GM12878 (cell line): ENCODE measurements at regions not wholly inside any gene's neighbourhood (a gene's known extent, or its start where the extent isn't known, plus 50 kb on each side); places are given as distances from the start of the nearest gene placed in this dataset.

Source experiments
- ATAC-seq: fragments of 200-7000 bp; cut with Tn5 transposase; 3 replicates; pipeline ENCODE4 v1.9.1; 2020; ENCODE audit warnings: mild to moderate bottlenecking, moderate library complexity
- BruUV-seq: library from RNA; stranded (reverse); fragments of 400-500 nt; replicated peaks from 2 replicates; lab custom pipeline; 2021; lab: Mats Ljungman, UMichigan
- CTCF ChIA-PET: fragments of 300-600 bp; sonication (Branson Sonifier 250); formaldehyde crosslinking; extraction: SDS; loops from one replicate; lab custom pipeline; 2021; ENCODE audit warnings: inconsistent platforms; lab: Yijun Ruan, JAX
- POLR2A ChIA-PET: fragments of 350-600 bp; formaldehyde crosslinking; extraction: SDS; loops from one replicate; lab custom pipeline; 2021; ENCODE audit warnings: inconsistent platforms; lab: Charles Lee
- RAD21 ChIA-PET: fragments of 300-600 bp; sonication (Branson Sonifier 250); formaldehyde crosslinking; loops from one replicate; lab custom pipeline; 2023; ENCODE audit warnings: antibody characterized with exemption; ENCODE audit not compliant: unreplicated experiment; lab: Charles Lee
- SMC1A ChIA-PET: fragments of 300-600 bp; sonication (Branson Sonifier 250); formaldehyde crosslinking; loops from one replicate; lab custom pipeline; 2023; ENCODE audit not compliant: unreplicated experiment, uncharacterized antibody; lab: Charles Lee
- DNase-seq: peaks from one replicate; pipeline ENCODE4 v3.0.0-alpha.2; 2011; ENCODE audit warnings: low read depth, low spot score
- FAIRE-seq: peaks from 3 replicates; lab custom pipeline; 2011; peaks lifted over from hg19 to GRCh38; lab: Jason Lieb, UNC
- H2AFZ ChIP-seq: 2 replicates; pipeline ENCODE4 v1.6.0; 2011; ENCODE audit warnings: low read depth, low read length, control low read depth; ENCODE audit not compliant: control insufficient read depth
- H3K27ac ChIP-seq: 2 replicates; pipeline ENCODE4 v1.5.1; 2011; ENCODE audit warnings: control low read depth; ENCODE audit not compliant: control insufficient read depth, insufficient read depth
- H3K27me3 ChIP-seq, 2 experiments: replicated peaks in 1 of 2; 2 replicates each; pipeline versions ENCODE4 v1.6.0 to v1.6.1; 2011; ENCODE audit warnings: low read length in 1 of 2; ENCODE audit not compliant: control insufficient read depth in 2 of 2, insufficient read depth in 2 of 2
- H3K36me3 ChIP-seq, 2 experiments: 2 replicates each; pipeline ENCODE4 v1.5.1; 2011; ENCODE audit warnings: low read length in 1 of 2; ENCODE audit not compliant: control insufficient read depth in 2 of 2, insufficient read depth in 2 of 2
- H3K4me1 ChIP-seq: 2 replicates; pipeline ENCODE4 v1.6.1; 2011; ENCODE audit warnings: mild to moderate bottlenecking, low read length, moderate library complexity, mixed read lengths; ENCODE audit not compliant: control insufficient read depth, insufficient read depth
- H3K4me2 ChIP-seq: 2 replicates; pipeline ENCODE4 v1.6.0; 2011; ENCODE audit warnings: control low read depth; ENCODE audit not compliant: control insufficient read depth, insufficient read depth
- H3K4me3 ChIP-seq: fragments of 200-600 bp; sonication (generic); 2 replicates; pipeline ENCODE4 v1.5.1; 2016
- H3K79me2 ChIP-seq: 2 replicates; pipeline ENCODE4 v1.6.0; 2011; ENCODE audit warnings: low read length; ENCODE audit not compliant: control insufficient read depth, insufficient read depth
- H3K9ac ChIP-seq: 2 replicates; pipeline ENCODE4 v1.8.0; 2011; ENCODE audit warnings: low read length, control low read depth, mixed read lengths; ENCODE audit not compliant: control insufficient read depth, insufficient read depth
- H3K9me3 ChIP-seq: replicated peaks from 3 replicates; pipeline ENCODE4 v1.5.1; 2011; ENCODE audit warnings: mild to moderate bottlenecking, low read length; ENCODE audit not compliant: control insufficient read depth, insufficient read depth
- H4K20me1 ChIP-seq: 2 replicates; pipeline ENCODE4 v1.6.0; 2011; ENCODE audit not compliant: control insufficient read depth, insufficient read depth
- ATF2 ChIP-seq: IDR thresholded peaks from 2 replicates; pipeline ENCODE4 v1.6.1; 2012; ENCODE audit warnings: low read length, inconsistent platforms
- ATF3 ChIP-seq: IDR thresholded peaks from 2 replicates; pipeline ENCODE4 v1.6.1; 2011; ENCODE audit warnings: low read depth, mild to moderate bottlenecking, low read length, moderate library complexity, borderline replicate concordance; ENCODE audit errors: extremely low read depth
- JUNB ChIP-seq: IDR thresholded peaks from 2 replicates; pipeline ENCODE4 v1.6.1; 2016; ENCODE audit warnings: antibody characterized with exemption, mild to moderate bottlenecking
- KLF5 ChIP-seq: fragments of 450-650 bp; IDR thresholded peaks from 2 replicates; pipeline ENCODE4 v1.6.1; 2014; ENCODE audit warnings: mild to moderate bottlenecking; ENCODE audit not compliant: partially characterized antibody
- POLR2AphosphoS2 ChIP-seq: IDR thresholded peaks from 2 replicates; pipeline ENCODE4 v1.6.1; 2011; ENCODE audit warnings: low read depth, mild to moderate bottlenecking, low read length, improper control_type of control experiment, moderate library complexity
- PRDM15 ChIP-seq: fragments of 450-650 bp; formaldehyde crosslinking; IDR thresholded peaks from 2 replicates; pipeline ENCODE4 v1.4.0; 2020; ENCODE audit warnings: mild to moderate bottlenecking, moderate library complexity
- SMARCA5 ChIP-seq: fragments of 450-650 bp; IDR thresholded peaks from 2 replicates; pipeline ENCODE4 v1.6.1; 2017; ENCODE audit warnings: mild to moderate bottlenecking
- WGBS: methylation state at CpG from one replicate; pipeline ENCODE4 v1.1.6; 2016; ENCODE audit warnings: low lambda C conversion rate; ENCODE audit not compliant: insufficient replicate concordance, insufficient coverage; ENCODE audit errors: missing lambda C conversion rate; 5-methylcytosine and 5-hydroxymethylcytosine counted together
- in situ Hi-C: fragments of 300-500 bp; cut with MboI; formaldehyde crosslinking; loops from 9 replicates; pipeline ENCODE4 v1.14.3; 2018; ENCODE audit warnings: mixed read lengths
- intact Hi-C: fragments of 100-400 bp; cut with micrococcal nuclease; formaldehyde crosslinking; loops from one replicate; pipeline ENCODE4 v1.14.2; 2022; ENCODE audit not compliant: unreplicated experiment
- TF ChIP-seq, protein P1 (sequence below): fragments of 450-650 bp; IDR thresholded peaks from 2 replicates; pipeline ENCODE4 v1.6.1; 2017; ENCODE audit warnings: antibody characterized with exemption, mild to moderate bottlenecking, moderate library complexity

- no peak overlapping the region for H3K9ac ChIP-seq
- 15% methylated on average over 2 of the region's 2 CpGs for WGBS
- H3K79me2 ChIP-seq, result no peaks in the 10 kb centered on the region
- no peaks in the 10 kb centered on the region for H4K20me1 ChIP-seq
- H3K4me3 ChIP-seq, result no peak overlapping the region
- no peak overlapping the region for H3K27ac ChIP-seq
- RAD21 ChIA-PET, result no interaction called here
- intact Hi-C loops (no loop called here), in situ Hi-C loops (no loop called here)
- SMC1A ChIA-PET, result interaction anchor here (1.4 kb wide), 2 partner anchors 30 to 31 kb away, joined by 3 read pairs; no protein-coding TSS in a partner anchor
- CTCF ChIA-PET, result no interaction called here
- POLR2A ChIA-PET, result no interaction called here
- FAIRE-seq (no peak), ATAC-seq (no peak), DNase-seq (no peak)
- H3K36me3 ChIP-seq, result no peaks in the 10 kb centered on the region
- no TSS peak for BruUV-seq
- H3K27me3 ChIP-seq, result peaks cover 0 to 2% of the 10 kb centered on the region in 2 experiments; a peak in 1 of 4 replicates
- H3K9me3 ChIP-seq, result no peaks in the 10 kb centered on the region
- no peaks in the 10 kb centered on the region for H3K4me1 ChIP-seq
- no peak overlapping the region for H2AFZ ChIP-seq
- no peak overlapping the region for H3K4me2 ChIP-seq
- TF ChIP-seq PRDM15 (CRISPR knock-in tag), result no peak
- TF ChIP-seq KLF5, result no peak
- no peak for TF ChIP-seq JUNB
- no peak for TF ChIP-seq SMARCA5
- TF ChIP-seq, protein P1, sequence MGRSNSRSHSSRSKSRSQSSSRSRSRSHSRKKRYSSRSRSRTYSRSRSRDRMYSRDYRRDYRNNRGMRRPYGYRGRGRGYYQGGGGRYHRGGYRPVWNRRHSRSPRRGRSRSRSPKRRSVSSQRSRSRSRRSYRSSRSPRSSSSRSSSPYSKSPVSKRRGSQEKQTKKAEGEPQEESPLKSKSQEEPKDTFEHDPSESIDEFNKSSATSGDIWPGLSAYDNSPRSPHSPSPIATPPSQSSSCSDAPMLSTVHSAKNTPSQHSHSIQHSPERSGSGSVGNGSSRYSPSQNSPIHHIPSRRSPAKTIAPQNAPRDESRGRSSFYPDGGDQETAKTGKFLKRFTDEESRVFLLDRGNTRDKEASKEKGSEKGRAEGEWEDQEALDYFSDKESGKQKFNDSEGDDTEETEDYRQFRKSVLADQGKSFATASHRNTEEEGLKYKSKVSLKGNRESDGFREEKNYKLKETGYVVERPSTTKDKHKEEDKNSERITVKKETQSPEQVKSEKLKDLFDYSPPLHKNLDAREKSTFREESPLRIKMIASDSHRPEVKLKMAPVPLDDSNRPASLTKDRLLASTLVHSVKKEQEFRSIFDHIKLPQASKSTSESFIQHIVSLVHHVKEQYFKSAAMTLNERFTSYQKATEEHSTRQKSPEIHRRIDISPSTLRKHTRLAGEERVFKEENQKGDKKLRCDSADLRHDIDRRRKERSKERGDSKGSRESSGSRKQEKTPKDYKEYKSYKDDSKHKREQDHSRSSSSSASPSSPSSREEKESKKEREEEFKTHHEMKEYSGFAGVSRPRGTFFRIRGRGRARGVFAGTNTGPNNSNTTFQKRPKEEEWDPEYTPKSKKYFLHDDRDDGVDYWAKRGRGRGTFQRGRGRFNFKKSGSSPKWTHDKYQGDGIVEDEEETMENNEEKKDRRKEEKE, result no peak
- no peak for TF ChIP-seq ATF2
- no peak for TF ChIP-seq ATF3
- TF ChIP-seq POLR2AphosphoS2, result no peak
Measured at GRCh38 chr1:172926070-172926469, 124.7 kb downstream of the TNFSF18 start.
